AG04449 (cell line): ENCODE measurements at regions not wholly inside any gene's neighbourhood (a gene's known extent, or its start where the extent isn't known, plus 50 kb on each side); places are given as distances from the start of the nearest gene placed in this dataset.

Experiments
- CTCF ChIA-PET: fragments of 350-600 bp; formaldehyde crosslinking; extraction: SDS; loops from one replicate; lab custom pipeline; 2021; ENCODE audit warnings: antibody characterized with exemption; lab: Yijun Ruan, JAX
- POLR2A ChIA-PET: fragments of 400-600, 350-600 bp; formaldehyde crosslinking; extraction: SDS; loops from one replicate; lab custom pipeline; 2020; ENCODE audit warnings: antibody characterized with exemption, inconsistent platforms; lab: Yijun Ruan, JAX
- DNase-seq: peaks from one replicate; pipeline ENCODE4 v3.0.0-alpha.2; 2010; ENCODE audit warnings: low read depth, low spot score
- H3K4me3 ChIP-seq: 2 replicates; pipeline ENCODE4 v1.5.1; 2011; ENCODE audit warnings: low read depth, mild to moderate bottlenecking, control low read depth, low read length
- CTCF ChIP-seq: IDR thresholded peaks from one replicate; pipeline ENCODE4 v1.5.1; 2011; ENCODE audit warnings: mild to moderate bottlenecking, moderate library complexity, low read length, control low read depth, inconsistent platforms; ENCODE audit not compliant: insufficient read depth; ENCODE audit errors: missing control alignments

- H3K4me3 ChIP-seq, result no peak overlapping the region
- TF ChIP-seq CTCF, result no peak
- DNase-seq, result no peak
- CTCF ChIA-PET, result no interaction called here
- POLR2A ChIA-PET, result no interaction called here
Measured at GRCh38 chr5:18992264-18992663, 995.7 kb downstream of the CDH18 start.

GRCh38 chr5:18999478-18999877, 988.5 kb downstream of the CDH18 start:
- TF ChIP-seq CTCF, result no peak
- no peak for DNase-seq
- no peak overlapping the region for H3K4me3 ChIP-seq
- ChIA-PET POLR2A (no interaction called here), CTCF (no interaction called here)

- H3K4me3 ChIP-seq, result no peak overlapping the region
- ChIA-PET CTCF (no interaction called here), POLR2A (no interaction called here)
- no peak for TF ChIP-seq CTCF
- no peak for DNase-seq
Measured at GRCh38 chr5:19001054-19001453, 986.9 kb downstream of the CDH18 start.

- CTCF ChIA-PET, result no interaction called here
- no peak for DNase-seq
Measured at GRCh38 chr5:19001539-19001938, 986.5 kb downstream of the CDH18 start.

GRCh38 chr5:19002111-19002510, 985.9 kb downstream of the CDH18 start:
- POLR2A ChIA-PET, result no interaction called here
- TF ChIP-seq CTCF, result no peak
- no peak for DNase-seq
- CTCF ChIA-PET, result no interaction called here
- no peak overlapping the region for H3K4me3 ChIP-seq

More at GRCh38 chr5:19001539-19001938, 986.5 kb downstream of the CDH18 start:
- TF ChIP-seq CTCF, result no peak
- POLR2A ChIA-PET, result no interaction called here
- H3K4me3 ChIP-seq, result no peak overlapping the region

- ChIA-PET POLR2A (no interaction called here), CTCF (no interaction called here)
- no peak for DNase-seq
- no peak for TF ChIP-seq CTCF
- H3K4me3 ChIP-seq, result no peak overlapping the region
Measured at GRCh38 chr5:19018822-19019221, 969.2 kb downstream of the CDH18 start.

- DNase-seq, result no peak
- ChIA-PET POLR2A (no interaction called here), CTCF (no interaction called here)
- no peak for TF ChIP-seq CTCF
- no peak overlapping the region for H3K4me3 ChIP-seq
Measured at GRCh38 chr5:19031491-19031890, 956.5 kb downstream of the CDH18 start.
